ENCODE measurements at regions not wholly inside any gene's neighbourhood (a gene's known extent, or its start where the extent isn't known, plus 50 kb on each side); places are given as distances from the start of the nearest gene placed in this dataset.

DNA sequence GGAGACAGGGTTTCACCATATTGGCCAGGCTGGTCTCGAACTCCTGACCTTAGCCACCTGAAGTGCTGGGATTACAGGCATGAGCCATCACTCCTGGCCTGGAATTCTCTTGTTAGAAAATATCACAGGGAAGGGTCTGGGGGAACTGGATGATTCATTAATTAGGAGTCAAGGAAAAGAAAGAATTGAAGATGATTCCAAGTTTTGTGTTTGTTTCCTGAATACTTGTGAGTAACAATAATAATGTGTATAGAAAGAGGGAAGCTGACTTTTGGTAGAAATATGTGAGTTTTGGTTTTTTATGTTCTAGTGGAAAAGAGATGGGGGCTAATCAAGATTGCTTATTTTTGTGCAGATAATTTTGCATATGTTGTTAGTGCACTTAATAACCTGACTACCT lies 77.3 kb upstream of the CLNK start (continued):
- no peak for TF ChIP-seq PHF8 (IDR thresholded peaks at IDR 0.05; ENCODE audit: borderline replicate concordance, low read depth)
- TF ChIP-seq FOSB (CRISPR knock-in tag; IDR thresholded peaks at IDR 0.05): no peak
- TF ChIP-seq POLR2A (IDR thresholded peaks at IDR 0.05; ENCODE audit: low read length): no peak
- TF ChIP-seq, protein P1, sequence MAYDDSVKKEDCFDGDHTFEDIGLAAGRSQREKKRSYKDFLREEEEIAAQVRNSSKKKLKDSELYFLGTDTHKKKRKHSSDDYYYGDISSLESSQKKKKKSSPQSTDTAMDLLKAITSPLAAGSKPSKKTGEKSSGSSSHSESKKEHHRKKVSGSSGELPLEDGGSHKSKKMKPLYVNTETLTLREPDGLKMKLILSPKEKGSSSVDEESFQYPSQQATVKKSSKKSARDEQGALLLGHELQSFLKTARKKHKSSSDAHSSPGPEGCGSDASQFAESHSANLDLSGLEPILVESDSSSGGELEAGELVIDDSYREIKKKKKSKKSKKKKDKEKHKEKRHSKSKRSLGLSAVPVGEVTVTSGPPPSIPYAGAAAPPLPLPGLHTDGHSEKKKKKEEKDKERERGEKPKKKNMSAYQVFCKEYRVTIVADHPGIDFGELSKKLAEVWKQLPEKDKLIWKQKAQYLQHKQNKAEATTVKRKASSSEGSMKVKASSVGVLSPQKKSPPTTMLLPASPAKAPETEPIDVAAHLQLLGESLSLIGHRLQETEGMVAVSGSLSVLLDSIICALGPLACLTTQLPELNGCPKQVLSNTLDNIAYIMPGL (CRISPR knock-in tag; IDR thresholded peaks at IDR 0.05; ENCODE audit: borderline replicate concordance): no peak
- TF ChIP-seq MYC (IDR thresholded peaks at IDR 0.05; ENCODE audit: borderline replicate concordance, low read length): no peak
- TF ChIP-seq HEYL (CRISPR knock-in tag; IDR thresholded peaks at IDR 0.05): no peak

DNA sequence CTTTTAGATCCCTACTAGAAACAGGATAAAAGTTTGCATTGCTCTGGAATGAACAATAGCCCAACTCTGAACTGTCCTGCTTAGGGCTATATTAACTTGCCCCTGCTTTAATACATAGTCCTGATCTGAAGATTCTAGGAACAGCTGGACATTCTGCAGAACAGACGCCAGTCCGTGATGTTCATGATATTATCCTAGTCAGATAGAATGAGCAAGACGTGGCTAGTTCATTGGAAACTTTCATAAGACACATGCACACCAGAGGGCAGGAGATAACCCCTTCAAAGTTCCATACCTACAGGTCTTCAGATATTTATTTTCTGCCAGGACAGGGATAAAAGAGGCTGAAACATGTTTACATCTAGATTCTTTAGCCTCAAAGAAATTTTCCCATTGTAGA lies 75.5 kb upstream of the CLNK start:
- H3K9me3 ChIP-seq: no peaks in the 10 kb centered on the region
- no peak for DNase-seq (ENCODE audit: low read depth in 1 of 2, low spot score in 1 of 2)
- 0% methylated on average over 3 of the region's 3 CpGs for WGBS (ENCODE audit: missing lambda C conversion rate)
- POLR2A ChIA-PET: interaction anchor here (0.6 kb wide), 1 partner anchor 981 kb away, joined by 3 read pairs; no protein-coding TSS in a partner anchor
- no peak overlapping the region for H3K27ac ChIP-seq
- H3K4me3 ChIP-seq: no peak overlapping the region
- no peak for FAIRE-seq
- H3K4me2 ChIP-seq: no peak overlapping the region
- ATAC-seq: no peak
- CTCF ChIA-PET: no interaction called here
- H3K4me1 ChIP-seq: no peaks in the 10 kb centered on the region
- no peak for TF ChIP-seq PHF8 (IDR thresholded peaks at IDR 0.05; ENCODE audit: borderline replicate concordance, low read depth)
- TF ChIP-seq, protein P2, sequence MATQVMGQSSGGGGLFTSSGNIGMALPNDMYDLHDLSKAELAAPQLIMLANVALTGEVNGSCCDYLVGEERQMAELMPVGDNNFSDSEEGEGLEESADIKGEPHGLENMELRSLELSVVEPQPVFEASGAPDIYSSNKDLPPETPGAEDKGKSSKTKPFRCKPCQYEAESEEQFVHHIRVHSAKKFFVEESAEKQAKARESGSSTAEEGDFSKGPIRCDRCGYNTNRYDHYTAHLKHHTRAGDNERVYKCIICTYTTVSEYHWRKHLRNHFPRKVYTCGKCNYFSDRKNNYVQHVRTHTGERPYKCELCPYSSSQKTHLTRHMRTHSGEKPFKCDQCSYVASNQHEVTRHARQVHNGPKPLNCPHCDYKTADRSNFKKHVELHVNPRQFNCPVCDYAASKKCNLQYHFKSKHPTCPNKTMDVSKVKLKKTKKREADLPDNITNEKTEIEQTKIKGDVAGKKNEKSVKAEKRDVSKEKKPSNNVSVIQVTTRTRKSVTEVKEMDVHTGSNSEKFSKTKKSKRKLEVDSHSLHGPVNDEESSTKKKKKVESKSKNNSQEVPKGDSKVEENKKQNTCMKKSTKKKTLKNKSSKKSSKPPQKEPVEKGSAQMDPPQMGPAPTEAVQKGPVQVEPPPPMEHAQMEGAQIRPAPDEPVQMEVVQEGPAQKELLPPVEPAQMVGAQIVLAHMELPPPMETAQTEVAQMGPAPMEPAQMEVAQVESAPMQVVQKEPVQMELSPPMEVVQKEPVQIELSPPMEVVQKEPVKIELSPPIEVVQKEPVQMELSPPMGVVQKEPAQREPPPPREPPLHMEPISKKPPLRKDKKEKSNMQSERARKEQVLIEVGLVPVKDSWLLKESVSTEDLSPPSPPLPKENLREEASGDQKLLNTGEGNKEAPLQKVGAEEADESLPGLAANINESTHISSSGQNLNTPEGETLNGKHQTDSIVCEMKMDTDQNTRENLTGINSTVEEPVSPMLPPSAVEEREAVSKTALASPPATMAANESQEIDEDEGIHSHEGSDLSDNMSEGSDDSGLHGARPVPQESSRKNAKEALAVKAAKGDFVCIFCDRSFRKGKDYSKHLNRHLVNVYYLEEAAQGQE (IDR thresholded peaks at IDR 0.05): no peak
- TF ChIP-seq, protein P3, sequence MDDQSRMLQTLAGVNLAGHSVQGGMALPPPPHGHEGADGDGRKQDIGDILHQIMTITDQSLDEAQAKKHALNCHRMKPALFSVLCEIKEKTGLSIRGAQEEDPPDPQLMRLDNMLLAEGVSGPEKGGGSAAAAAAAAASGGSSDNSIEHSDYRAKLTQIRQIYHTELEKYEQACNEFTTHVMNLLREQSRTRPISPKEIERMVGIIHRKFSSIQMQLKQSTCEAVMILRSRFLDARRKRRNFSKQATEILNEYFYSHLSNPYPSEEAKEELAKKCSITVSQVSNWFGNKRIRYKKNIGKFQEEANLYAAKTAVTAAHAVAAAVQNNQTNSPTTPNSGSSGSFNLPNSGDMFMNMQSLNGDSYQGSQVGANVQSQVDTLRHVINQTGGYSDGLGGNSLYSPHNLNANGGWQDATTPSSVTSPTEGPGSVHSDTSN (IDR thresholded peaks at IDR 0.05): no peak
- TF ChIP-seq TFCP2L1 (CRISPR knock-in tag; IDR thresholded peaks at IDR 0.05): no peak
- TF ChIP-seq, protein P1 (CRISPR knock-in tag; IDR thresholded peaks at IDR 0.05; ENCODE audit: borderline replicate concordance): no peak

DNA sequence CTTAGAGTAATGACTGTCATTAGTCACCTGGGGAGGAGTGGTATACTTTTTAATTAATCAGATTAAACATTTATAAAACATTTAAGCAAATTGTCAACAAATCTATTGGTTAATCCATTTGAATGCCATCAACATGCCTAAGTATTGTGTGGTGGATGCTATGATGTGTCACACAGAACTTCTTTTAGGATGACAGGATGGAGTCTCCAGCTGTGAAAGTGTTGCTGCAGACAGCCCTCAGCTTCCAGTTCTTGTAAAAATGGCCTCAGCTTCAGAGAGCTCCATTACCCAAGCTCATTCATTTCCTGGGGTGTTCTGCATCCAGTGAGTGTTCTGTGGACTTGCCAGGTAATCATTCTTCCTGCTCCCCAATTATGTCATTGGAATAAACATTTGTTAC lies 74.3 kb upstream of the CLNK start:
- ChIA-PET POLR2A (no interaction called here), CTCF (no interaction called here)
- FAIRE-seq: no peak
- Histone ChIP-seq H3K4me3 (no peak overlapping the region), H3K27ac (no peak overlapping the region), H3K4me2 (no peak overlapping the region), H3K4me1 (no peaks in the 10 kb centered on the region), H3K9me3 (no peaks in the 10 kb centered on the region)
- DNase-seq (ENCODE audit: low read depth in 1 of 2, low spot score in 1 of 2): no peak
- TF ChIP-seq BHLHE40 (IDR thresholded peaks at IDR 0.05; ENCODE audit: low read depth, low read length): no peak
- no peak for TF ChIP-seq TFCP2L1 (CRISPR knock-in tag; IDR thresholded peaks at IDR 0.05)
- TF ChIP-seq ZC3H11A (IDR thresholded peaks at IDR 0.05): no peak
- TF ChIP-seq TP53 (CRISPR knock-in tag; IDR thresholded peaks at IDR 0.05): no peak
- TF ChIP-seq HOXB5 (CRISPR knock-in tag; IDR thresholded peaks at IDR 0.05): no peak
- TF ChIP-seq SMC3 (IDR thresholded peaks at IDR 0.05): no peak
- no peak for TF ChIP-seq RCOR1 (IDR thresholded peaks at IDR 0.05; ENCODE audit: low read depth, low read length)
- ATAC-seq: no peak

All from A549 (cell line).